GM10266 (cell line): ENCODE measurements at regions not wholly inside any gene's neighbourhood (a gene's known extent, or its start where the extent isn't known, plus 50 kb on each side); places are given as distances from the start of the nearest gene placed in this dataset.

Experiments used
- DNase-seq: peaks from one replicate; pipeline ENCODE4 v3.0.0; 2012; ENCODE audit errors: extremely low spot score
- TF ChIP-seq, protein P1 (sequence below): IDR thresholded peaks from 2 replicates; pipeline ENCODE4 v1.5.1; 2012; ENCODE audit warnings: mild to moderate bottlenecking, low read depth; ENCODE audit not compliant: control insufficient read depth, insufficient read depth; ENCODE audit errors: missing control alignments

DNA sequence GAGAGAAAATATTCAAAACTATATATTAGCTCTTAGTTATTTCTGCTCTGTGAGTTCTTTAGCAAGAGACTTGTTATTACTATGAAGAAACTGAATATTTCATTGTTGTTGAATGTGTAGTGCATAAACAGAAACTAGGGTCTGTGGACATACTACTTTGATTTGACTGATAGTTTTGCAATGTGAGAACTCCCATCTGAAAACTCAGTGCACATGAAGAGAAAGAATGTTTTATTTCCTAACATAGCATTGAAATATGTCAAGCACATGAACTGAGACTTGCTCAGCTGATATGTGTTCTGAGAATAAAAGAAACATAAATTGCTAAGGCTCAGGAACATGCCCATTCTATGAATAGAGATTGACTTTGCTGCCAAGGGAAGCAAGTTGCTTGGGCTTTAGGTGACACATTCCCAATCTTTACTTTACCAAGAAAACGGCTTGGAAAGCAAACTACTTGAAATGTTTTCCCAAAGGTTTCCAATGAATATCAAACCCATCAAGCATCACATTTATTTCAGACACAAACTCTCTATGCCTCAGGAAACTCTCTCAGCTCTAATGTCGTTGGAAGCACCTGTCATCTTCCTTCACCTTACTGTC, 290.4 kb downstream of the SLC16A7 start:
- TF ChIP-seq, protein P1, sequence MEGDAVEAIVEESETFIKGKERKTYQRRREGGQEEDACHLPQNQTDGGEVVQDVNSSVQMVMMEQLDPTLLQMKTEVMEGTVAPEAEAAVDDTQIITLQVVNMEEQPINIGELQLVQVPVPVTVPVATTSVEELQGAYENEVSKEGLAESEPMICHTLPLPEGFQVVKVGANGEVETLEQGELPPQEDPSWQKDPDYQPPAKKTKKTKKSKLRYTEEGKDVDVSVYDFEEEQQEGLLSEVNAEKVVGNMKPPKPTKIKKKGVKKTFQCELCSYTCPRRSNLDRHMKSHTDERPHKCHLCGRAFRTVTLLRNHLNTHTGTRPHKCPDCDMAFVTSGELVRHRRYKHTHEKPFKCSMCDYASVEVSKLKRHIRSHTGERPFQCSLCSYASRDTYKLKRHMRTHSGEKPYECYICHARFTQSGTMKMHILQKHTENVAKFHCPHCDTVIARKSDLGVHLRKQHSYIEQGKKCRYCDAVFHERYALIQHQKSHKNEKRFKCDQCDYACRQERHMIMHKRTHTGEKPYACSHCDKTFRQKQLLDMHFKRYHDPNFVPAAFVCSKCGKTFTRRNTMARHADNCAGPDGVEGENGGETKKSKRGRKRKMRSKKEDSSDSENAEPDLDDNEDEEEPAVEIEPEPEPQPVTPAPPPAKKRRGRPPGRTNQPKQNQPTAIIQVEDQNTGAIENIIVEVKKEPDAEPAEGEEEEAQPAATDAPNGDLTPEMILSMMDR, result no peak
- no peak for DNase-seq

DNA sequence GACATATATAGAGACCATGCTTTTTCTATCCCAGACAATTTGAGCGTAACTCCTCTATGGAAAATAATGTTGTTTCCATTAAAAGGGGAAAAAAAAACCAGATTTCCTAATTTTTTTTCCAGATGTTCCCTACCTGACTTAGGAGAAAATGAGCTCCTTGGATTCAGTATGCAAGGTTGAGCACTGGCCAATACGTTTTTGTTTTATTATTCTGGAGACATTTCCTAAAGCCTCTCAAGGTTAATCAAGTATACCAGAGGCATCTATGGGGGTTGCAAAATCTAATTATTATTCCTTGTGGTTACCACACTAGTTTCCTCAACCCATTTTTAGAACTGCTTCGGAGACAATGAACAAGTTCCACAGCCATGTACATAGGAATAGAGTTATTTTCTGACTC, 291.3 kb downstream of the SLC16A7 start:
- TF ChIP-seq, protein P1, result no peak
- no peak for DNase-seq

DNA sequence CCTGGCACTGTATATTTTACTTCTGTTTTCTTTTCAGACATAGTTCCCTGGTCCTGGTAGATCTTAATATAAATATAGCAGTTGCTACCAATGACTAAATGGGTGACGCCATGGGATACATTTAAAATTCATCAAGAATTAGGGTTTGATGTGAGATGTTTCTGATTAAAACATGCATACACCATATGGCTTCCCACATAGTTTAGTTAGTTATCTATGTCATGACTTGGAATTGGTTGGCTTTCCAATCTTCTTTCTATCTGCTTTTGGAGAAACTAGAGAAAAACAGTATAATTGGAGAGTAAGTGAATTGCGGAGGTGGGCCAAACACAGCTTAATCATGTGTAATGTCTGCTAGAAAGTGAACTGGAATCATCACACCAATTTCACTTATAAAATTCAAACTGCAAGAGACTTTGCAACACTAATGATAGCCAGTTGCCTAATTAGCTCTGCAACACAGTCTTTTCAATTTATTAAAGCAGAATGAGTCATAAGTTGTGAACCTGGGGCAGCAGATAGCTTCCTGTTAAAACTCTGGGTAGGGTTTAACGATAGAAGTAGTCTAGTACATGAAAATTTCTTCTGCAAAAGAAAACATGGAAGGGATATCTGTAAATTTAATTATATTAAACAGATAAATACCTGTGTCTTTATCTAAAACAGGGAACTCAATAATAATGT, 295.2 kb downstream of the SLC16A7 start:
- TF ChIP-seq, protein P1, result no peak
- no peak for DNase-seq

DNA sequence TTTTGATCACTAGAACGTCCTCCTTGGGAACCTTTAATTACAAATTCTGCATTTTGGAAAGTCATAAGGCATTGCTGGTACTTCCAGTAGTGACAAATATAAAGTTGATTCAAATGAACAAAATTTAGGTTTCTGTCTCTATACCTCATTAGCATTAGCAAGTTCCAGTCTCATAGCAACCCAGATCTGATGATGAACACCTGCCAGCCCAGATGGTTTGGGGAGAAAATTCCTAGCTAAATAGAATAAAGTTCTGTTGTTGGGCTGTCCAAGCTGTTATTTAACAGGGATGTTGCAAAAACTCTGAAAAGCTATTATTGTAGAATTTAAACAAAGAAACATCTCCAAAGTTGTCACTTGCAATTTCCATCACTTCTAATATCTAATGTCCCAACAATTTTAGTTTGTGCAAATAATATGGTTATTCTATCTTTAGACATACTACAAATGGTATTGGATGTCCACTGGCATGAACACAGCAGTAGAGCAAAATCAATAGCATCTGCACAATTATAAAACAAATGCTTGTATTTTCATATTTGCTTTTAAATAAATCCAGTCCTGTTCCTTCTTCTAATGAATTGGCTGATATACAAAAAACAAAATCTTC, 299.4 kb downstream of the SLC16A7 start:
- no peak for DNase-seq
- TF ChIP-seq, protein P1, result no peak

DNA sequence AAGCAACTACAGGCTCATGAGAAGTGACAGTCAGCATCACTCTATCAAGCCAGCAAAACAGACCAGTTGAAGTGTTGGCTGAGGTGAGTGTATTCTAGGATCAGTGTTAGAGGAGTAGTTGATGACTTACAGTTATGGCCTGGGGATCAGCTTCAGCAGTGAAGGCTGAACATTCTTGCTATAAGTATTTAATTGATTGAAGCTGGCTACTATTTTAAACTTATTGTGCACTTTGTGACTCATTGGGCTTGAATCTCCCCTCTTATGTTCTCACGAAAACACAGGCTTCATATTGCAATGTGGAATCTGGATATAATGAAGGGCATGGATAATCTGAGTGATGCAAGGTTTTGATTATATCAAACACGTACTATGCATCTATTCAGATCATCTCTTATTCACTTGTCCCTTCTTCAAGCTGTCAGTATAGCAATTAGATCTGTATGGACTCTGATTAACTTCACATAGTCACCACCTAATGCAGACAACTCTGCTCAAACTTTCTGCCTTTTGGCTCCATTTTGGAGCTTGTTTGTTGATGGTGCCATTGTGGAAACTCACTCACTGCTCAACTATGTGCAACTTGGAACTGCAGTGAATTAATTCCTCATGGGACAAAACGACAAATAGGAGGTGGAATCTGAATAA, 309.2 kb downstream of the SLC16A7 start:
- no peak for DNase-seq
- TF ChIP-seq, protein P1, result no peak

DNA sequence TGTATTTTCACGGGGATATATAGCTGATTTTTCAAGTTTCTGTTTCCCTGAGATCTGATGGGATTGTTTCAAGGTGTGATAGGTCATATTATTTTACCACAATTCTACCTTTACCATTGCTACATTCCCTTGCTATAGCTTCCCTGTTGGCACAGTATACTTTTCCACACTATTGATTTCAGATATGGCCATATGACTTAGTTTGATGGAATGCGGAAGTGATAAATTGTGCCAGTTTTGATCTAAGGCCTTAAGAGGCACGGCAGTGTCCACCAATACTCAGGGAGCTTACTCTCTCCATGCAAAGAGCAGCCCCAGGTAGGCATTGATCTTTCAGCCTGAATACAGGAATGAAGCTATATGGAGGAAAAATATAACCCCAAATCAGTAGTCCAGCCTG, 315.7 kb downstream of the SLC16A7 start:
- DNase-seq, result no peak
- TF ChIP-seq, protein P1, result no peak
